Mucosa of gallbladder (tissue), 1 donor: ENCODE measurements at regions not wholly inside any gene's neighbourhood (a gene's known extent, or its start where the extent isn't known, plus 50 kb on each side); places are given as distances from the start of the nearest gene placed in this dataset.
A peak's percentile ranks its signal among the peaks of the same experiment; 100 is the strongest.
"Not testable (repeated sequence)": the region's sequence is repeated elsewhere in the genome, so short reads cannot be mapped to it uniquely, and the experiment has no call there.

Experiments
- DNase-seq: peaks from one replicate; pipeline ENCODE4 v3.0.0-alpha.2; 2020; ENCODE audit warnings: low spot score
- donor health status: DM: no; HTN: no; CAD: no.

DNA sequence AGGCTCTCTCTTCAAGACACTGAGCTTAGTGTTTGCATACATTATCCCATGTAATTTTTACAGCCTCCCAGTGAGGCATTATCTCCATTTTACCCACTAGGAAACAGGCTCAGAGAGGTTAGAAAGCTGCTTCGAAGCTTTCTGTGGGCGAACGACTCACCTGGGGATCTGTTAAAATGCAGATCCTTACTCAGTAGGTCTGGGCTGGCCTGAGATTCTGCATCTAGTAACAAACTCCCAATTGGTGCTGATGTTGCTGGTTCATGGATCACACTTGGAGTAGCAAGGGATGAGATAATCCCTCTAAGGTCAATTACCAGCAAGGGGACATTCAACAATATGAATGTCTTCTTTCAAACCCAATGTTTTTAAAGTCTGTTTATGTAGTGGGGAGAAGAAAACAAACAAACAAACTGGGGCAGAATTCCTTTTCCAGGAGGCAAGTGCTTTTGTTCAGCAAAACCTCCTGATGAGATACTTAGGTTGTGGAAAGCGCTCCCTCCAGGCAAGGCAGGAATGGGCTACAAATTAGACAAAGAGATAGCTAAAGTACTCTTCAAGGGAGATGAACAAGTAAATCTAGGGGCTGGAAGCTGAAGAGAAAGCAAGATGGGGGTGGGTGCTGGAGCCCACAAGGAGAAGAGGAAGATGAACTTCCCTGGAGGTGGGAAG is 311.9 kb downstream of the SHQ1 start:
- no peak for DNase-seq

DNA sequence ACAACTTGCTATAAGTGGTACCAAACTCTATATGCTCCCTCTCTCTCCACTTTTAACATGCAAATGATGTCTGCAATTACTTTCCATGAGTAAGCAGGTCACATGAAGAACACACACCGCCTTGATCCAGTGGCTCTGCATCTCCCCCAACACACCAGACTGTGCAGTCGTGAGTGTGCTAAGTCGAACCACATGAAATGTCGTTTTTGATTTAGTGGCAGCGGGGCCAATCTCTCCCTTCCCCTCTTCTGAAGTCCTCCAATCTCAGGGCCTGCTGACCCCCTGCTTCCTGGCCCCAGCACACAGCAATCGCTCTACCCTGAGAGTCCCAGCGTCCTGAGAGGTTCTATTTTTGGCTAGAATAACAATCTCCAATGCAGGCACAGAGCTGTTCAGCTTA is 312.5 kb downstream of the SHQ1 start:
- no peak for DNase-seq

DNA sequence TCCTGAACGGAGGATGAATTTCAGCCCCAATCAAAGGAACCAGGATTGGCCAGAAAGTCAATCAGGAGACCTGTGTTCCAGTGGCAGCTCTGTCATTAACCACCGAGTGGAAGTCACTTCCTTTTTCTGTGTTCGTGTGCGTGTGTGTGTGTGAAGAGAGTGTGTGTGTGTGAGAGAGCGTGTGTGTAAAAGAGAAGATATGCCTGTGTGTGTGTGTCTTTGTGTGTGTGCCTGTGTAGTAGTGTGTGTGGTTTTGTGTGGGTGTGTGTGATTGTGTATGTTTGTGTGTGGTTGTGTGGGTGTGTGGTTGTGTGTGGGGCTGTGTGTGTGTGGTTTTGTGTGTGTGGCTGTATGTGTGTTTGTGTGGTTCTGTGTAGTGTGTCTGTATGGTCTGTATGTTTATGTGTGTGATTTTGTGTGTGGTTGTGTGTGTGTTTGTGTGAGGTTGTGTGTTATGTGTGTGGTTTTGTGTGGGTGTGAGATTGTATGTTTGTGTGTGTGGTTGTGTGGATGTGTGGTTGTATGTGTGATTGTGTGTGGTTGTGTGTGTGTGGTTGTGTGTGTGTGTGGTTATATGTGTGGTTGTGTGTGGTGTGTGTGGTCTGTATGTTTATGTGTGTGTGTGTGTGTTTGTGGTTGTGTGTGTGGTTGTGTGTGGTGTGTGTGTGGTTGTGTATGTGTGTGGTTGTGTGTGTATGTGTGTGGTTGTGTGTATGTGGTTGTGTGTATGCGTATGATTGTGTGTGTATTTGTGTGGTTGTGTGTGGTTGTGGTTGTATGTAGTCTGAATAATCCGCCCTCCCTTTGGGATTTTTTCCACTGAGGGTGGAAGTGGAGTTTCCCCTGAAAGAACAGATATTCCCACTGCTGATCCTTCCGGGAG is 314.4 kb downstream of the SHQ1 start:
- DNase-seq = no peak

DNA sequence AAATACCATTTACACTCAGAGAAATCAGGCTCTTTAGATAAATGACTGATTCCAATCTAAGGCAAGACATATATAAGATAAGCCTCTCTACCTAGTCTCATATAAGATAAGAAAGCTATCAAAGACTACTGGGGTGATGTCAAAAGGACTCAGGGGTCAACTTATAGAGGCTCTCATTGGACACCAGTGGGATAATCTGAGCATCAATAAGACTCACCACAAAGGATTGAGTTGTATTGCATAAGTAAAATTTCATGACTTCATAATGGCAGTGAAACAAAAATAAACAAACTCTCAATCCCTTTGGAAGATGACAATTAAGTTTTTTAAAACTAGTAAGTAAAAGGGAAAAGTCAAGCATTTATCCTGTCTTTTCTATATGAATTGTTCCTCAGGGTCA is 317.8 kb downstream of the SHQ1 start:
- no peak for DNase-seq

GRCh38 chr3:72529081-72529480 is 319.2 kb downstream of the SHQ1 start:
- no peak for DNase-seq

GRCh38 chr3:72523429-72524151 is 324.7 kb downstream of the SHQ1 start:
- DNase-seq = peak; percentile 23

GRCh38 chr3:72520690-72521308 is 327.4 kb downstream of the SHQ1 start:
- DNase-seq = no peak

- no peak for DNase-seq
Observed at GRCh38 chr3:72519946-72520604, 328.2 kb downstream of the SHQ1 start.

DNA sequence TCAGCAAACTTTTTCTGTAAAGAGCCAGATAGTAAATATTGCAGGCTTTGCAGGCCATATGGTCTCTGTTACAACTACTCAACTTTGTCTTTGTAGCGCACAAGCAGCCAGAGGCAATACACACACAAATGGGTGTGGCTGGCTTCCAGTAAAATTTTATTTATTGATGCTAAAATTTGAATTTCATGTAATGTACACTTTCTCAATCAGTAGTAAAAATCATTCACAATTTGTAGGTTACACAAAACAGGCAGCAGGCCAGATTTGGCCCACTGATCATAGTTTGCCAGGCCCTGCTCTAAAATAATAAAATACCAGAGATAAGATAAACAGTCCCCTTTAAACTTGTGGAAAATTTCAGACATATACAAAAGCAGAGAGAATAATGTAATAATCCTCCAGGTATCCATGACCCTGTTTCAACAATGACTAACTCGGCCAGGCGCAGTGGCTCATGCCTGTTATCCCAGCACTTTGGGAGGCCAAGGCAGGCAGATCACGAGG is 330.3 kb downstream of the SHQ1 start:
- DNase-seq = no peak

- DNase-seq = no peak
Observed at GRCh38 chr3:72517336-72517735, 330.9 kb downstream of the SHQ1 start.

- DNase-seq = no peak
Observed at GRCh38 chr3:72516361-72516760, 331.9 kb downstream of the SHQ1 start.

DNA sequence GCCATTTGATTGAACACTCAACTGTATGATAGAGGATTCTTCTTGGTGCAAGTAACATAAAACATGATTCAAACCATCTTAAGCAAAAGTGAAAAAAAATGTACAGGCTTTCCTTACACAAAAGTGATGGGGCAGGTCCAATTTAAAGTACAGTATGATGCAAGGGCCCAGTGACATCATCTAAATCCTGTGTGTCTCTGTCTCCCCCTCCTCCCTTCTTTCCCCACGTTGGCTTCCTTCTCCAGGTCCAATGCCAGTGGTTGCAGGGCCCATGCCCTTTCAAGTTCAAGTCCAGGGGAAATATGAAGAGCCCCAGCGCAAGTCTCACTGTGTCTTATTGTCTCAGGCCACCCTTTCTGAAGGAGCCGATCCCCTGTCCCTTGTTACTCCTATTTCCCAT is 332.3 kb downstream of the SHQ1 start:
- DNase-seq = no peak

GRCh38 chr3:72515281-72515680 is 333.0 kb downstream of the SHQ1 start:
- DNase-seq = no peak

GRCh38 chr3:72510247-72510646 is 338.0 kb downstream of the SHQ1 start:
- DNase-seq = no peak

- no peak for DNase-seq
Observed at GRCh38 chr3:72505539-72506405, 342.5 kb downstream of the SHQ1 start.

GRCh38 chr3:72497501-72497900 is 350.7 kb downstream of the SHQ1 start:
- not testable (repeated sequence) for DNase-seq

- no peak for DNase-seq
Observed at GRCh38 chr3:72496051-72496670, 352.1 kb downstream of the SHQ1 start.

DNA sequence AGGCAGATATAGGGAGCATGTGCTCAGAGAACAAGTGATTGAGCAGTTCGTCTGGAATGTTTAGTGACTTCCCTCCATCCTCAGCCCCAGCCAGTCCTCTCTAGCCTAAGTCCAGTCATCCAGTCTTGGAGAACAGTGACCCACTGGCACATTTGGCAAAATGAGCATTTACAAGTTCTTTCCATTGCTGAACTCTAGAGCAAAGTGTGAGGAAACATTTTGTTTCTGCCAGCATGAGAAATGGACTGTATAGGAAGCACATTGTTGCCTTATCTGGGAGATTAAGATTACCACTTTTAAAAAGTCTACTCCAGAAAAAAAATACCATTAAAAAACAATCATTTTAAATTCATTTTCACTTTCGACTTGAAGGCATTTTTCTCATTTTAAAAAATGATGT is 353.6 kb downstream of the SHQ1 start:
- no peak for DNase-seq

GRCh38 chr3:72494130-72494529 is 354.1 kb downstream of the SHQ1 start:
- DNase-seq = no peak

DNA sequence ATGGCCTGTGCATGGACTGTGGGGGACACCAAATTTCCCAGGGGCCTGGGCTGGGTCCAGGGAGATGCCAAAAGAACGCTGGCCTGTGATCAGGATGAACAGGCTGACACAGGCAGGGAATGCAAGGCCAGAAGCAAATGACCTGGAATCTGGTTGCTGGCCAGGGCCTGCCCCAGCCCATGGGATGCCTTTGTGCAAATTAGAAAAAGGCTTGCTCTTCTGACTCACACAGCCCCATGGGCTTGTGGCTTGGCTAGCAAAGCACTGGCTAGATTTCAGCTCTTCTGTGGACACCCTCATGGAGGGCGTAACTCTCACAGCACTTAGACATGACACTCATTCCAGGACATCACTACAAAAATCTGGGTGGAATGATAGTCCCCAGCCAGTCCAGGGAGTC is 356.0 kb downstream of the SHQ1 start:
- peak; percentile 13 for DNase-seq
